Mucosa of descending colon (tissue), 3 donors: ENCODE measurements at regions not wholly inside any gene's neighbourhood (a gene's known extent, or its start where the extent isn't known, plus 50 kb on each side); places are given as distances from the start of the nearest gene placed in this dataset.
"Not testable (repeated sequence)": the region's sequence is repeated elsewhere in the genome, so short reads cannot be mapped to it uniquely, and the experiment has no call there.

ENCODE experiments used
- ATAC-seq: fragments of 200-7000 bp; cut with Tn5 transposase; one replicate; pipeline ENCODE4 v1.9.1; 2020; ENCODE audit warnings: mild to moderate bottlenecking, moderate library complexity
- DNase-seq, 3 donors: peaks; one replicate each; pipeline ENCODE4 v3.0.0-alpha.2; 2020
- H3K36me3 ChIP-seq: fragments of 200-600 bp; one replicate; pipeline ENCODE4 v1.8.0; 2021; ENCODE audit warnings: low read depth, mild to moderate bottlenecking
- H3K4me1 ChIP-seq: fragments of 200-600 bp; one replicate; pipeline ENCODE4 v1.8.0; 2021; ENCODE audit warnings: low read depth, mild to moderate bottlenecking
- H3K4me3 ChIP-seq: fragments of 200-600 bp; one replicate; pipeline ENCODE4 v1.8.0; 2021; ENCODE audit warnings: mild to moderate bottlenecking
- H3K9me3 ChIP-seq: fragments of 200-600 bp; one replicate; pipeline ENCODE4 v1.8.0; 2021; ENCODE audit warnings: mild to moderate bottlenecking
- CTCF ChIP-seq: fragments of 200-600 bp; IDR thresholded peaks from one replicate; pipeline ENCODE4 v1.8.0; 2022; ENCODE audit warnings: antibody characterized with exemption, mild to moderate bottlenecking
- intact Hi-C, 2 donors: fragments of 100-400 bp; cut with DNase I in 1 of 2; cut with micrococcal nuclease in 1 of 2; formaldehyde crosslinking; loops; one replicate each; pipeline versions ENCODE4 v1.11.0 to v1.11.1; 2022; cut with DNase I, micrococcal nuclease
- donor health status: DM: no; HTN: no; CAD: no; lungs with moderate emphysema.
- donor health status: DM: no; HTN: no; CAD: no.
- donor health status: DM: no; HTN: yes; CAD: no.

- no peak for DNase-seq
- peaks cover 36% of the 10 kb centered on the region for H3K9me3 ChIP-seq
- TF ChIP-seq CTCF = no peak
- ATAC-seq = no peak
- H3K4me1 ChIP-seq = no peaks in the 10 kb centered on the region
- H3K4me3 ChIP-seq = no peak overlapping the region
- intact Hi-C loops = no loop called here
- no peaks in the 10 kb centered on the region for H3K36me3 ChIP-seq
Measured at GRCh38 chr17:22373911-22374310, 681.6 kb downstream of the KCNJ18 start.

- H3K36me3 ChIP-seq = no peaks in the 10 kb centered on the region
- H3K4me3 ChIP-seq = no peak overlapping the region
- no peak for ATAC-seq
- TF ChIP-seq CTCF = no peak
- intact Hi-C loops = no loop called here
- peaks cover 33% of the 10 kb centered on the region for H3K9me3 ChIP-seq
- no peak for DNase-seq
- no peaks in the 10 kb centered on the region for H3K4me1 ChIP-seq
Measured at GRCh38 chr17:22374741-22375140, 682.4 kb downstream of the KCNJ18 start.

- intact Hi-C loops, H3K4me1 ChIP-seq, ATAC-seq, H3K36me3 ChIP-seq, DNase-seq, H3K4me3 ChIP-seq: not testable (repeated sequence)
- peaks cover 16% of the 10 kb centered on the region for H3K9me3 ChIP-seq
Measured at GRCh38 chr17:22376747-22377146, 684.4 kb downstream of the KCNJ18 start.

GRCh38 chr17:22378748-22379147, 686.4 kb downstream of the KCNJ18 start:
- H3K36me3 ChIP-seq, DNase-seq, intact Hi-C loops, ATAC-seq, H3K4me1 ChIP-seq, H3K4me3 ChIP-seq: not testable (repeated sequence)
- peaks cover 14% of the 10 kb centered on the region for H3K9me3 ChIP-seq

GRCh38 chr17:22381589-22381988, 689.3 kb downstream of the KCNJ18 start:
- H3K9me3 ChIP-seq, H3K4me1 ChIP-seq, H3K36me3 ChIP-seq, ATAC-seq, intact Hi-C loops, DNase-seq, H3K4me3 ChIP-seq: not testable (repeated sequence)

- intact Hi-C loops, DNase-seq, H3K36me3 ChIP-seq, H3K9me3 ChIP-seq, ATAC-seq, H3K4me1 ChIP-seq, H3K4me3 ChIP-seq: not testable (repeated sequence)
Measured at GRCh38 chr17:22383772-22384460, 691.6 kb downstream of the KCNJ18 start.

GRCh38 chr17:22384461-22384800, 692.1 kb downstream of the KCNJ18 start:
- H3K4me3 ChIP-seq, H3K9me3 ChIP-seq, intact Hi-C loops, H3K4me1 ChIP-seq, ATAC-seq, H3K36me3 ChIP-seq, DNase-seq: not testable (repeated sequence)

- H3K4me3 ChIP-seq, H3K9me3 ChIP-seq, intact Hi-C loops, H3K4me1 ChIP-seq, ATAC-seq, H3K36me3 ChIP-seq: not testable (repeated sequence)
- DNase-seq = peak in 1 of 3 donors; percentile 36
Measured at GRCh38 chr17:22398446-22398845, 706.1 kb downstream of the KCNJ18 start.

GRCh38 chr17:22399037-22399436, 706.7 kb downstream of the KCNJ18 start:
- H3K4me3 ChIP-seq, H3K36me3 ChIP-seq, H3K4me1 ChIP-seq, ATAC-seq, H3K9me3 ChIP-seq, intact Hi-C loops: not testable (repeated sequence)
- peak in 1 of 3 donors; percentile 32 for DNase-seq

- not testable (repeated sequence) for ATAC-seq
Measured at GRCh38 chr17:22405080-22405479, 712.8 kb downstream of the KCNJ18 start.

More at GRCh38 chr17:22405080-22405479, 712.8 kb downstream of the KCNJ18 start:
- H3K36me3 ChIP-seq, H3K4me1 ChIP-seq, H3K4me3 ChIP-seq, intact Hi-C loops, DNase-seq: not testable (repeated sequence)
- H3K9me3 ChIP-seq = peaks cover 17% of the 10 kb centered on the region
